ENCODE measurements at regions not wholly inside any gene's neighbourhood (a gene's known extent, or its start where the extent isn't known, plus 50 kb on each side); places are given as distances from the start of the nearest gene placed in this dataset.

- TF ChIP-seq SMC3 (IDR thresholded peaks at IDR 0.05) = no peak
- no peak for TF ChIP-seq E2F6 (IDR thresholded peaks at IDR 0.05; ENCODE audit: borderline replicate concordance, low read depth)
- TF ChIP-seq BCL3 (IDR thresholded peaks at IDR 0.05) = no peak
- TF ChIP-seq BHLHE40 (IDR thresholded peaks at IDR 0.05; ENCODE audit: low read depth, low read length) = no peak
- no peak for TF ChIP-seq CTCF (IDR thresholded peaks at IDR 0.05)
- TF ChIP-seq EP300 (IDR thresholded peaks at IDR 0.05) = no peak
- TF ChIP-seq MAX (IDR thresholded peaks at IDR 0.05) = no peak
- TF ChIP-seq RAD21 (conservative IDR thresholded peaks at IDR 0.05 in 1 of 2, IDR thresholded peaks at IDR 0.05 in 1 of 2) = no peak
- no peak for TF ChIP-seq JUNB (IDR thresholded peaks at IDR 0.05)
Measured at GRCh38 chr13:37406031-37406430, 192.5 kb downstream of the POSTN start.
